H1 (cell line): ENCODE measurements at regions not wholly inside any gene's neighbourhood (a gene's known extent, or its start where the extent isn't known, plus 50 kb on each side); places are given as distances from the start of the nearest gene placed in this dataset.

Experiments used
- CTCF ChIA-PET: fragments of 300-600 bp; sonication (Branson Sonifier 250); formaldehyde crosslinking; loops from one replicate; lab custom pipeline; 2021; ENCODE audit not compliant: partially characterized antibody; lab: Charles Lee
- POLR2A ChIA-PET: fragments of 300-600 bp; sonication (Branson Sonifier 250); formaldehyde crosslinking; loops from one replicate; lab custom pipeline; 2021; ENCODE audit warnings: inconsistent platforms; ENCODE audit not compliant: partially characterized antibody; lab: Charles Lee
- DNase-seq, 2 experiments: peaks; one replicate each; pipeline versions ENCODE4 v3.0.0 to v3.0.0-alpha.2; 2010 to 2022; ENCODE audit warnings: low spot score in 2 of 2, low read depth in 1 of 2, mixed read lengths in 1 of 2
- FAIRE-seq: peaks from 2 replicates; lab custom pipeline; 2011; peaks lifted over from hg19 to GRCh38; lab: Jason Lieb, UNC
- H2AFZ ChIP-seq: 2 replicates; pipeline ENCODE4 v1.8.1; 2012; ENCODE audit warnings: low read length, inconsistent platforms
- H2AK5ac ChIP-seq: 2 replicates; pipeline ENCODE4 v1.6.1; 2013; ENCODE audit warnings: low read depth, low read length
- H2BK120ac ChIP-seq: replicated peaks from 2 replicates; pipeline ENCODE3; 2013; ENCODE audit warnings: low read depth, low read length, inconsistent platforms
- H2BK12ac ChIP-seq: 2 replicates; pipeline ENCODE4 v1.6.1; 2013; ENCODE audit warnings: low read depth, low read length
- H2BK15ac ChIP-seq: 2 replicates; pipeline ENCODE4 v1.6.1; 2013; ENCODE audit warnings: low read length
- H2BK20ac ChIP-seq: 2 replicates; pipeline ENCODE4 v1.6.1; 2013; ENCODE audit warnings: low read length
- H2BK5ac ChIP-seq: 2 replicates; pipeline ENCODE4 v1.6.1; 2013; ENCODE audit warnings: low read depth, low read length
- H3K14ac ChIP-seq: 2 replicates; pipeline ENCODE4 v1.6.1; 2013; ENCODE audit warnings: inconsistent platforms; ENCODE audit not compliant: insufficient read length
- H3K18ac ChIP-seq: 2 replicates; pipeline ENCODE4 v1.6.1; 2013; ENCODE audit warnings: low read length; ENCODE audit errors: extremely low read depth
- H3K23ac ChIP-seq: 2 replicates; pipeline ENCODE4 v1.6.1; 2013; ENCODE audit warnings: inconsistent platforms; ENCODE audit not compliant: insufficient read length
- H3K23me2 ChIP-seq: 2 replicates; pipeline ENCODE4 v1.6.1; 2013; ENCODE audit warnings: low read depth, low read length
- H3K27ac ChIP-seq: 2 replicates; pipeline ENCODE4 v1.6.1; 2011; ENCODE audit warnings: low read depth, low read length, inconsistent platforms
- H3K27me3 ChIP-seq, 4 experiments: replicated peaks in 1 of 4; 1 replicate in 1 of 4; 2 replicates in 3 of 4; pipeline versions ENCODE4 v1.6.1 to v1.8.1; 2011 to 2013; ENCODE audit warnings: low read length in 3 of 4, mild to moderate bottlenecking in 3 of 4, inconsistent platforms in 2 of 4, mixed read lengths in 2 of 4, moderate library complexity in 1 of 4; ENCODE audit not compliant: control insufficient read depth in 3 of 4, insufficient read depth in 3 of 4; ENCODE audit errors: extremely low read depth in 1 of 4
- H3K36me3 ChIP-seq, 4 experiments: 2 replicates each; pipeline versions ENCODE4 v1.6.1 to v1.8.1; 2011 to 2013; ENCODE audit warnings: mild to moderate bottlenecking in 4 of 4, low read length in 3 of 4, moderate library complexity in 2 of 4, control low read depth in 1 of 4, inconsistent platforms in 1 of 4; ENCODE audit not compliant: insufficient read depth in 4 of 4, control insufficient read depth in 2 of 4
- H3K4ac ChIP-seq: replicated peaks from 2 replicates; pipeline ENCODE3; 2013; ENCODE audit warnings: low read length, low read depth, mixed read lengths, inconsistent platforms; ENCODE audit not compliant: insufficient read length
- H3K4me1 ChIP-seq, 4 experiments: replicated peaks in 1 of 4; 1 replicate in 1 of 4; 2 replicates in 3 of 4; pipeline versions ENCODE4 v1.6.1 to v1.8.1; 2011 to 2013; ENCODE audit warnings: low read length in 3 of 4, inconsistent platforms in 2 of 4, mixed read lengths in 1 of 4; ENCODE audit not compliant: insufficient read depth in 4 of 4, control insufficient read depth in 3 of 4
- H3K4me2 ChIP-seq, 2 experiments: 2 replicates each; pipeline versions ENCODE4 v1.6.1 to v1.8.1; 2011 to 2013; ENCODE audit warnings: low read depth in 2 of 2, low read length in 2 of 2, control low read depth in 1 of 2, inconsistent platforms in 1 of 2, mild to moderate bottlenecking in 1 of 2; ENCODE audit not compliant: insufficient read depth in 1 of 2
- H3K4me3 ChIP-seq, 4 experiments: fragments of 200-600, 300-600 bp in 1 of 4; sonication (generic), shearing (Covaris generic), sonication (Bioruptor Twin) in 1 of 4; 2 replicates each; pipeline versions ENCODE4 v1.5.1 to v1.8.1; 2011 to 2016; ENCODE audit warnings: low read length in 4 of 4, low read depth in 3 of 4, control low read depth in 2 of 4, inconsistent platforms in 2 of 4, mild to moderate bottlenecking in 2 of 4, mixed read lengths in 1 of 4, moderate library complexity in 1 of 4; ENCODE audit not compliant: insufficient read depth in 2 of 4; ENCODE audit errors: extremely low read depth in 1 of 4
- H3K56ac ChIP-seq: replicated peaks from 2 replicates; pipeline ENCODE3; 2013; ENCODE audit warnings: low read depth, mild to moderate bottlenecking, mixed read lengths, low read length, inconsistent platforms; ENCODE audit not compliant: insufficient read length
- H3K79me1 ChIP-seq: 2 replicates; pipeline ENCODE4 v1.6.1; 2013; ENCODE audit warnings: low read depth, low read length, control low read depth
- H3K79me2 ChIP-seq, 2 experiments: 2 replicates each; pipeline versions ENCODE4 v1.6.1 to v1.8.1; 2012 to 2013; ENCODE audit warnings: low read length in 2 of 2, mild to moderate bottlenecking in 2 of 2, inconsistent platforms in 1 of 2; ENCODE audit not compliant: insufficient read depth in 2 of 2, control insufficient read depth in 1 of 2
- H3K9ac ChIP-seq, 4 experiments: replicated peaks in 1 of 4; 1 replicate in 1 of 4; 2 replicates in 3 of 4; pipeline versions ENCODE4 v1.6.1 to v1.8.1; 2011 to 2013; ENCODE audit warnings: low read depth in 3 of 4, low read length in 3 of 4, control low read depth in 2 of 4, mild to moderate bottlenecking in 2 of 4, moderate library complexity in 2 of 4, inconsistent platforms in 1 of 4; ENCODE audit errors: extremely low read depth in 1 of 4
- H3K9me3 ChIP-seq, 2 experiments: 2 replicates each; pipeline versions ENCODE4 v1.6.1 to v1.8.1; 2012 to 2013; ENCODE audit warnings: mild to moderate bottlenecking in 2 of 2, moderate library complexity in 2 of 2, control low read depth in 1 of 2, inconsistent platforms in 1 of 2, low read depth in 1 of 2, low read length in 1 of 2, mixed read lengths in 1 of 2; ENCODE audit not compliant: insufficient read depth in 2 of 2
- H4K20me1 ChIP-seq, 2 experiments: replicated peaks in 1 of 2; 2 replicates each; pipeline versions ENCODE3 to v1.8.1; 2011 to 2013; ENCODE audit warnings: inconsistent platforms in 2 of 2, low read length in 2 of 2, mild to moderate bottlenecking in 1 of 2; ENCODE audit not compliant: insufficient read depth in 2 of 2, control insufficient read depth in 1 of 2
- H4K5ac ChIP-seq: 2 replicates; pipeline ENCODE4 v1.6.1; 2013; ENCODE audit warnings: low read length, low read depth, mixed read lengths, inconsistent platforms; ENCODE audit not compliant: insufficient read length
- H4K8ac ChIP-seq: 2 replicates; pipeline ENCODE4 v1.8.0; 2013; ENCODE audit warnings: mild to moderate bottlenecking, moderate library complexity, low read length, inconsistent platforms; ENCODE audit not compliant: insufficient read depth; ENCODE audit errors: extremely low read depth
- H4K91ac ChIP-seq: replicated peaks from 2 replicates; pipeline ENCODE3; 2013; ENCODE audit warnings: low read length, mixed read lengths, inconsistent platforms; ENCODE audit not compliant: insufficient read length
- BCL11A ChIP-seq, 2 experiments: IDR thresholded peaks; one replicate each; pipeline ENCODE4 v1.6.1; 2011; ENCODE audit warnings: low read depth in 2 of 2, low read length in 2 of 2, mild to moderate bottlenecking in 2 of 2
- CBX5 ChIP-seq: fragments of 300-800, 300-1000 bp; sonication (generic); IDR thresholded peaks from 2 replicates; pipeline ENCODE4 v1.7.1; 2016; ENCODE audit warnings: antibody characterized with exemption, low read length, low read depth
- CBX8 ChIP-seq: fragments of 300-800, 300-1000 bp; sonication (generic); IDR thresholded peaks from 2 replicates; pipeline ENCODE4 v1.7.1; 2016; ENCODE audit warnings: low read depth, low read length, borderline replicate concordance
- CREB1 ChIP-seq: IDR thresholded peaks from 2 replicates; pipeline ENCODE4 v1.6.1; 2012; ENCODE audit warnings: inconsistent platforms
- EP300 ChIP-seq, 2 experiments: IDR thresholded peaks; 1 replicate in 1 of 2; 2 replicates in 1 of 2; pipeline ENCODE4 v1.6.1; 2011 to 2012; ENCODE audit warnings: low read depth in 2 of 2, low read length in 2 of 2, mild to moderate bottlenecking in 2 of 2, borderline replicate concordance in 1 of 2, inconsistent platforms in 1 of 2, moderate library complexity in 1 of 2
- GABPA ChIP-seq: IDR thresholded peaks from 2 replicates; pipeline ENCODE4 v1.6.1; 2011; ENCODE audit warnings: mild to moderate bottlenecking, low read length, moderate library complexity, borderline replicate concordance; ENCODE audit not compliant: insufficient read depth
- KDM1A ChIP-seq: fragments of 200-600, 300-600 bp; sonication (generic); IDR thresholded peaks from 2 replicates; pipeline ENCODE4 v1.7.1; 2016; ENCODE audit warnings: mild to moderate bottlenecking, low read length, borderline replicate concordance
- MAFK ChIP-seq: IDR thresholded peaks from 2 replicates; pipeline ENCODE4 v1.6.1; 2012; ENCODE audit warnings: low read depth, mild to moderate bottlenecking, improper control_type of control experiment, low read length
- NANOG ChIP-seq: IDR thresholded peaks from 2 replicates; pipeline ENCODE4 v1.6.1; 2011; ENCODE audit warnings: low read length, low read depth, mild to moderate bottlenecking, inconsistent platforms; ENCODE audit not compliant: insufficient read depth, poor library complexity, severe bottlenecking
- PHF8 ChIP-seq: fragments of 200-600 bp; sonication (generic); conservative IDR thresholded peaks from 2 replicates; pipeline ENCODE4 v1.7.1; 2012; ENCODE audit warnings: low read depth, mild to moderate bottlenecking, inconsistent platforms, low read length, moderate library complexity
- RFX5 ChIP-seq: IDR thresholded peaks from 2 replicates; pipeline ENCODE4 v1.6.1; 2011; ENCODE audit warnings: low read depth, low read length, improper control_type of control experiment, borderline replicate concordance
- SIN3A ChIP-seq, 2 experiments: IDR thresholded peaks in 1 of 2; conservative IDR thresholded peaks in 1 of 2; 2 replicates each; pipeline ENCODE4 v1.6.1; 2011 to 2012; ENCODE audit warnings: low read length in 2 of 2, improper control_type of control experiment in 1 of 2, low read depth in 1 of 2, mild to moderate bottlenecking in 1 of 2
- SP2 ChIP-seq: IDR thresholded peaks from 2 replicates; pipeline ENCODE4 v1.6.1; 2012; ENCODE audit warnings: mild to moderate bottlenecking, low read length, inconsistent platforms
- SUZ12 ChIP-seq: fragments of 200-600 bp; sonication (generic); IDR thresholded peaks from 2 replicates; pipeline ENCODE4 v1.6.1; 2012; ENCODE audit warnings: mild to moderate bottlenecking, inconsistent platforms, low read length, moderate library complexity, mixed read lengths
- YY1 ChIP-seq: IDR thresholded peaks from 2 replicates; pipeline ENCODE4 v1.6.1; 2011; ENCODE audit warnings: low read depth, mild to moderate bottlenecking, low read length
- WGBS, 2 experiments: shearing (Covaris generic) in 1 of 2; methylation state at CpG; one replicate each; pipeline versions ENCODE4 v1.1.6 to v1.1.7; 2013 to 2015; ENCODE audit warnings: low lambda C conversion rate in 2 of 2, mixed read lengths in 2 of 2, inconsistent platforms in 1 of 2, low coverage in 1 of 2, missing lambda C conversion rate in 1 of 2; ENCODE audit not compliant: insufficient replicate concordance in 2 of 2, insufficient coverage in 1 of 2, insufficient read length in 1 of 2; ENCODE audit errors: extremely low coverage in 1 of 2, missing lambda C conversion rate in 1 of 2; 5-methylcytosine and 5-hydroxymethylcytosine counted together

GRCh38 chr1:194653385-194653784, 1467.0 kb upstream of the B3GALT2 start:
- H2AFZ ChIP-seq, result no peak overlapping the region
- CTCF ChIA-PET, result interaction anchor here (0.7 kb wide), 1 partner anchor 54 kb away, joined by 3 read pairs; no protein-coding TSS in a partner anchor
- no peak overlapping the region for H3K56ac ChIP-seq
- H4K20me1 ChIP-seq, result no peaks in the 10 kb centered on the region
- H4K91ac ChIP-seq, result no peak overlapping the region
- POLR2A ChIA-PET, result no interaction called here
- no peak overlapping the region for H2BK120ac ChIP-seq
- H4K5ac ChIP-seq, result no peak overlapping the region
- H3K27ac ChIP-seq, result no peak overlapping the region
- H3K4ac ChIP-seq, result no peak overlapping the region
- no peak overlapping the region for H2BK15ac ChIP-seq
- no peaks in the 10 kb centered on the region for H3K9me3 ChIP-seq
- no peak overlapping the region for H2BK12ac ChIP-seq
- no peak overlapping the region for H3K23ac ChIP-seq
- H3K9ac ChIP-seq, result no peak overlapping the region
- H3K4me2 ChIP-seq, result no peak overlapping the region
- H3K14ac ChIP-seq, result no peak overlapping the region
- H3K4me3 ChIP-seq, result no peak overlapping the region
- DNase-seq, result no peak
- no peaks in the 10 kb centered on the region for H3K79me2 ChIP-seq
- no peaks in the 10 kb centered on the region for H3K79me1 ChIP-seq
- no peaks in the 10 kb centered on the region for H3K27me3 ChIP-seq
- no peaks in the 10 kb centered on the region for H3K36me3 ChIP-seq
- no peaks in the 10 kb centered on the region for H3K4me1 ChIP-seq
- no peak overlapping the region for H2BK20ac ChIP-seq
- no peak for FAIRE-seq
- H4K8ac ChIP-seq, result no peak overlapping the region
- H3K23me2 ChIP-seq, result no peaks in the 10 kb centered on the region
- no peak overlapping the region for H2AK5ac ChIP-seq
- H3K18ac ChIP-seq, result no peak overlapping the region
- no peak overlapping the region for H2BK5ac ChIP-seq
- WGBS, 2 experiments, result 91% methylated on average over 1 of the region's 1 CpG; no CpG with 5 or more reads in 1 of the 2 experiments
- TF ChIP-seq CBX5 (no peak), CBX8 (no peak), KDM1A (no peak), SIN3A (conservative IDR thresholded peaks at IDR 0.05 in 1 of 2, IDR thresholded peaks at IDR 0.05 in 1 of 2; ENCODE audit: low read depth in 1 of 2, low read length in 2 of 2) (no peak), RFX5 (no peak), NANOG (no peak), GABPA (no peak), SUZ12 (no peak), MAFK (no peak), EP300 (IDR thresholded peaks at IDR 0.05; ENCODE audit: borderline replicate concordance in 1 of 2, low read depth in 2 of 2, low read length in 2 of 2) (no peak), PHF8 (no peak), YY1 (no peak), CREB1 (no peak), SP2 (no peak), BCL11A (IDR thresholded peaks at IDR 0.05; ENCODE audit: low read depth in 2 of 2, low read length in 2 of 2) (no peak)
